Activated B cell treated with CpG ODN at 0.5 μM for 24 hours (primary cell): ENCODE measurements at regions not wholly inside any gene's neighbourhood (a gene's known extent, or its start where the extent isn't known, plus 50 kb on each side); places are given as distances from the start of the nearest gene placed in this dataset.

Experiments used
- ATAC-seq: fragments of 200-7000 bp; cut with Tn5 transposase; one replicate; pipeline ENCODE4 v1.10.0; 2021; ENCODE audit warnings: low read depth, mild to moderate bottlenecking, moderate library complexity
- CTCF ChIA-PET: fragments of 350-600 bp; sonication (Branson Sonifier 250); formaldehyde crosslinking; loops from one replicate; lab custom pipeline; 2021; ENCODE audit warnings: antibody characterized with exemption; lab: Charles Lee
- POLR2A ChIA-PET: fragments of 350-600 bp; sonication (Branson Sonifier 250); formaldehyde crosslinking; loops from one replicate; lab custom pipeline; 2021; ENCODE audit warnings: antibody characterized with exemption; lab: Charles Lee
- DNase-seq: peaks from one replicate; pipeline ENCODE4 v3.0.0; 2022
- H3K27ac Mint-ChIP-seq: one replicate; pipeline ENCODE4 v1.8.0; 2020; ENCODE audit warnings: mixed read lengths
- H3K27me3 Mint-ChIP-seq: one replicate; pipeline ENCODE4 v1.8.0; 2021; ENCODE audit warnings: mixed read lengths
- H3K36me3 Mint-ChIP-seq: one replicate; pipeline ENCODE4 v1.8.0; 2021; ENCODE audit warnings: low read depth, mixed read lengths
- H3K4me1 Mint-ChIP-seq: one replicate; pipeline ENCODE4 v1.8.0; 2021; ENCODE audit warnings: mixed read lengths
- H3K4me3 Mint-ChIP-seq: one replicate; pipeline ENCODE4 v1.8.0; 2020; ENCODE audit warnings: mild to moderate bottlenecking, mixed read lengths
- H3K9me3 Mint-ChIP-seq: one replicate; pipeline ENCODE4 v1.8.0; 2020; ENCODE audit warnings: mixed read lengths
- CTCF ChIP-seq: fragments of 200-600 bp; IDR thresholded peaks from one replicate; pipeline ENCODE4 v1.8.0; 2022; ENCODE audit warnings: antibody characterized with exemption, mild to moderate bottlenecking
- intact Hi-C: fragments of 100-400 bp; cut with micrococcal nuclease; formaldehyde crosslinking; loops from one replicate; pipeline ENCODE4 v1.15.1; 2024

- no peaks in the 10 kb centered on the region for H3K4me1 Mint-ChIP-seq
- H3K4me3 Mint-ChIP-seq, result no peak overlapping the region
- DNase-seq, result no peak
Observed at GRCh38 chr10:118926072-118926417, 103.5 kb upstream of the NANOS1 start.

GRCh38 chr10:118926441-118926840 lies 103.1 kb upstream of the NANOS1 start:
- intact Hi-C loops, result no loop called here
- Mint-ChIP-seq H3K9me3 (peaks cover 8% of the 10 kb centered on the region), H3K27me3 (peaks cover 12% of the 10 kb centered on the region)

More at GRCh38 chr10:118926072-118926417, 103.5 kb upstream of the NANOS1 start:
- intact Hi-C loops, result no loop called here
- TF ChIP-seq CTCF, result no peak
- Mint-ChIP-seq H3K27ac (no peak overlapping the region), H3K36me3 (no peaks in the 10 kb centered on the region), H3K9me3 (peaks cover 7% of the 10 kb centered on the region), H3K27me3 (peaks cover 12% of the 10 kb centered on the region)
- ATAC-seq, result no peak
- ChIA-PET CTCF (no interaction called here), POLR2A (no interaction called here)

GRCh38 chr10:118926903-118927302 lies 102.6 kb upstream of the NANOS1 start:
- Mint-ChIP-seq H3K9me3 (peaks cover 12% of the 10 kb centered on the region), H3K4me1 (no peaks in the 10 kb centered on the region)
- CTCF ChIA-PET, result no interaction called here

More at GRCh38 chr10:118926441-118926840, 103.1 kb upstream of the NANOS1 start:
- POLR2A ChIA-PET, result no interaction called here
- H3K4me1 Mint-ChIP-seq, result no peaks in the 10 kb centered on the region
- no peak for ATAC-seq
- H3K36me3 Mint-ChIP-seq, result no peaks in the 10 kb centered on the region
- CTCF ChIA-PET, result no interaction called here
- DNase-seq, result no peak
- H3K27ac Mint-ChIP-seq, result no peak overlapping the region
- TF ChIP-seq CTCF, result no peak
- H3K4me3 Mint-ChIP-seq, result no peak overlapping the region

GRCh38 chr10:118927321-118927720 lies 102.2 kb upstream of the NANOS1 start:
- Mint-ChIP-seq H3K36me3 (no peaks in the 10 kb centered on the region), H3K27me3 (peaks cover 10% of the 10 kb centered on the region), H3K27ac (no peak overlapping the region), H3K9me3 (peaks cover 12% of the 10 kb centered on the region), H3K4me1 (no peaks in the 10 kb centered on the region), H3K4me3 (no peak overlapping the region)
- no peak for TF ChIP-seq CTCF
- ChIA-PET POLR2A (no interaction called here), CTCF (no interaction called here)
- DNase-seq (no peak), ATAC-seq (no peak)
- intact Hi-C loops, result no loop called here

More at GRCh38 chr10:118926903-118927302, 102.6 kb upstream of the NANOS1 start:
- Mint-ChIP-seq H3K36me3 (no peaks in the 10 kb centered on the region), H3K27me3 (peaks cover 12% of the 10 kb centered on the region), H3K27ac (no peak overlapping the region), H3K4me3 (no peak overlapping the region)
- DNase-seq, result no peak
- intact Hi-C loops, result no loop called here
- ATAC-seq, result no peak
- POLR2A ChIA-PET, result no interaction called here
- no peak for TF ChIP-seq CTCF

GRCh38 chr10:118930614-118931013 lies 98.9 kb upstream of the NANOS1 start:
- Mint-ChIP-seq H3K9me3 (peaks cover 12% of the 10 kb centered on the region), H3K4me1 (no peaks in the 10 kb centered on the region), H3K27ac (no peak overlapping the region), H3K36me3 (no peaks in the 10 kb centered on the region), H3K4me3 (no peak overlapping the region), H3K27me3 (peaks cover 20% of the 10 kb centered on the region)
- ChIA-PET CTCF (no interaction called here), POLR2A (no interaction called here)
- TF ChIP-seq CTCF, result no peak
- intact Hi-C loops, result no loop called here
- ATAC-seq (no peak), DNase-seq (no peak)
